Colonic mucosa (tissue), 4 donors: ENCODE measurements at regions not wholly inside any gene's neighbourhood (a gene's known extent, or its start where the extent isn't known, plus 50 kb on each side); places are given as distances from the start of the nearest gene placed in this dataset.

Source experiments
- DNase-seq: peaks from one replicate; pipeline ENCODE4 v3.0.0-alpha.2; 2020
- H3K27ac ChIP-seq: fragments of 200-600 bp; one replicate; pipeline ENCODE4 v1.8.0; 2021
- H3K27me3 ChIP-seq: fragments of 200-600 bp; one replicate; pipeline ENCODE4 v1.8.0; 2021
- H3K36me3 ChIP-seq: fragments of 200-600 bp; one replicate; pipeline ENCODE4 v1.8.0; 2021
- H3K4me1 ChIP-seq: fragments of 200-600 bp; one replicate; pipeline ENCODE4 v1.8.0; 2021; ENCODE audit warnings: mild to moderate bottlenecking
- H3K4me3 ChIP-seq: fragments of 200-600 bp; one replicate; pipeline ENCODE4 v1.8.0; 2021
- H3K9ac ChIP-seq, 2 donors: one replicate each; pipeline ENCODE4 v1.7.0; 2013; ENCODE audit warnings: control low read depth in 2 of 2, low read depth in 2 of 2, low read length in 2 of 2
- H3K9me3 ChIP-seq: fragments of 200-600 bp; one replicate; pipeline ENCODE4 v1.8.0; 2021
- CTCF ChIP-seq: fragments of 200-600 bp; IDR thresholded peaks from one replicate; pipeline ENCODE4 v1.8.0; 2022; ENCODE audit warnings: antibody characterized with exemption, mild to moderate bottlenecking
- intact Hi-C: fragments of 100-400 bp; cut with DNase I; formaldehyde crosslinking; loops from one replicate; pipeline ENCODE4 v1.14.1; 2022
- donor health status: healthy.
- donor health status: DM: no; HTN: no; CAD: no.
- donor health status: DM: no; HTN: no; CAD: no.

- Histone ChIP-seq H3K27me3 (no peaks in the 10 kb centered on the region), H3K9me3 (no peaks in the 10 kb centered on the region), H3K36me3 (no peaks in the 10 kb centered on the region), H3K27ac (no peak overlapping the region), H3K9ac (no peak overlapping the region), H3K4me1 (no peaks in the 10 kb centered on the region), H3K4me3 (no peak overlapping the region)
- no peak for DNase-seq
- no peak for TF ChIP-seq CTCF
- intact Hi-C loops, result no loop called here
Measured at GRCh38 chr2:199696048-199696447, 154.9 kb downstream of the FTCDNL1 start.

- H3K9ac ChIP-seq, result no peak overlapping the region
- no peaks in the 10 kb centered on the region for H3K4me1 ChIP-seq
- H3K4me3 ChIP-seq, result no peak overlapping the region
- H3K9me3 ChIP-seq, result no peaks in the 10 kb centered on the region
- TF ChIP-seq CTCF, result no peak
- H3K36me3 ChIP-seq, result no peaks in the 10 kb centered on the region
- H3K27ac ChIP-seq, result no peak overlapping the region
- intact Hi-C loops, result no loop called here
- no peak for DNase-seq
- no peaks in the 10 kb centered on the region for H3K27me3 ChIP-seq
Measured at GRCh38 chr2:199693861-199694260, 157.1 kb downstream of the FTCDNL1 start.

DNA sequence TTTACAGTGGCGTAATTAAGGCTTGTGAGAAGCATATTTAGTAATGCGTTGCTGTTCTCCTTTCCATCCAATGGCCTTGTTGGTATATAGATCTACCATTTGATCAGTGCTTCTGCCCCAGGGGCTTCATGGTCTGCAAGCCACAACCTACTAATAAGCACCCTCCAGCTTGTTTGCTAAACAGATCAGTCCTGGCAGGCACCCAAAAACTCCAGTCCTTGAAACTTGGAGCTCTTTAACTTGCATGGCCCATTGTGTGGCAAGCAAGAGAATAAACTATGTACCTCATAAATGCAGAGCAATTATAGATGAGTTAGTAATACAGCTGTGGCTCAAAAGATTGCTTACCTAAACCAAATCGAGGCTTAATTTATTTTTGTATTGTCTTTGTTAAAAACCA is 158.5 kb downstream of the FTCDNL1 start:
- no peaks in the 10 kb centered on the region for H3K4me1 ChIP-seq
- no peak overlapping the region for H3K9ac ChIP-seq
- DNase-seq, result peak; percentile 46
- no peaks in the 10 kb centered on the region for H3K36me3 ChIP-seq
- no peak overlapping the region for H3K4me3 ChIP-seq
- TF ChIP-seq CTCF, result no peak
- no peaks in the 10 kb centered on the region for H3K27me3 ChIP-seq
- no peaks in the 10 kb centered on the region for H3K9me3 ChIP-seq
- intact Hi-C loops, result no loop called here
- H3K27ac ChIP-seq, result no peak overlapping the region

DNA sequence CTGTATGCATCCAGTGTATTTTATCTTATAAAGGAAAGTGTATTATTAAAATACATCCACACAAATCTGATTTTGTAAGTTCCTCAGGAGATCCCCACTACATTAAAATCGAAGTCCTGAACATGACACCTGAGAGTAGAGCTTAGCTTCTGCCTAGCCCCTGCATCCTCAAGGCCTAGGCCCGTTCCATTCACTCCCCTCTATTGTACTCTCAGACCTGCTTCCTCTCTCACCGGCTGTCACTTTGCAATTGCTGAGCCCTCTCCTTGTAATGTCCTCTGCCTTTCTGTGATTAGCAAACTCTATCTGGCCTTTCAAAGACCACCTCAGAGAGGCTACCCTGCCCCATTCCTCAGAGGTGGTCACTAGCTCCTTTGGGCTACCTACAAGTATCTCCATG is 160.8 kb downstream of the FTCDNL1 start:
- Histone ChIP-seq H3K27me3 (no peaks in the 10 kb centered on the region), H3K9me3 (no peaks in the 10 kb centered on the region), H3K36me3 (no peaks in the 10 kb centered on the region), H3K9ac (no peak overlapping the region), H3K4me1 (no peaks in the 10 kb centered on the region), H3K27ac (no peak overlapping the region), H3K4me3 (no peak overlapping the region)
- intact Hi-C loops, result no loop called here
- no peak for TF ChIP-seq CTCF
- DNase-seq, result no peak

DNA sequence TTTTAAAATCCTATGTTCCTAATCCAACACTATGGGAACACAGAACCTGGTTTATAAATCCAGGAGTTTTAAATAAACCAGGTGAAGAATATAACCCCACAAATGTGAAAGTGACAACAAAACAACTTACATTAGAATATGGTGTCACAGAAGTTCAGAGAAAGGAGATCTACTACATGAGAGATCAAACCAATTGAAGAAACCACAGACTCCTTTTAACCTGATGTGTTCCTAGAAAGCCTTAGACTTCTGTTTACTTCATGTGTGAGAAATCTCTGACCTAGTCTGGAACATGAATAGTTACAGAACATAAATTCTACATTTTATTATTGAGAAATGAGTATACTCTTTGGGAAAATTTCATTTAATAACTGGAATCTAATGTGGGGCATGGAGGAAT is 165.3 kb downstream of the FTCDNL1 start:
- TF ChIP-seq CTCF, result no peak
- no peak for DNase-seq
- no peaks in the 10 kb centered on the region for H3K27me3 ChIP-seq
- H3K4me1 ChIP-seq, result no peaks in the 10 kb centered on the region
- no peak overlapping the region for H3K9ac ChIP-seq
- H3K27ac ChIP-seq, result no peak overlapping the region
- H3K36me3 ChIP-seq, result no peaks in the 10 kb centered on the region
- no peaks in the 10 kb centered on the region for H3K9me3 ChIP-seq
- H3K4me3 ChIP-seq, result no peak overlapping the region
- intact Hi-C loops, result no loop called here

- intact Hi-C loops, result no loop called here
- Histone ChIP-seq H3K27ac (no peak overlapping the region), H3K4me1 (no peaks in the 10 kb centered on the region), H3K36me3 (no peaks in the 10 kb centered on the region), H3K9ac (no peak overlapping the region), H3K4me3 (no peak overlapping the region), H3K9me3 (no peaks in the 10 kb centered on the region), H3K27me3 (no peaks in the 10 kb centered on the region)
- no peak for TF ChIP-seq CTCF
- no peak for DNase-seq
Measured at GRCh38 chr2:199684832-199685231, 166.2 kb downstream of the FTCDNL1 start.
